Liver (tissue), 8 donors: ENCODE measurements at regions not wholly inside any gene's neighbourhood (a gene's known extent, or its start where the extent isn't known, plus 50 kb on each side); places are given as distances from the start of the nearest gene placed in this dataset.

Experiments
- DNase-seq: peaks from one replicate; pipeline ENCODE4 v3.0.0-alpha.2; 2017; ENCODE audit warnings: low spot score
- H3K27ac ChIP-seq, 2 donors: one replicate each; pipeline ENCODE4 v1.7.0; 2013; ENCODE audit warnings: inconsistent platforms in 2 of 2, low read length in 2 of 2, control low read depth in 1 of 2, low read depth in 1 of 2, mild to moderate bottlenecking in 1 of 2
- H3K27me3 ChIP-seq, 4 donors: one replicate each; pipeline versions ENCODE4 v1.6.1 to v1.7.0; 2013; ENCODE audit warnings: low read length in 3 of 4, inconsistent platforms in 1 of 4, mild to moderate bottlenecking in 1 of 4, moderate library complexity in 1 of 4; ENCODE audit not compliant: control insufficient read depth in 4 of 4, insufficient read depth in 4 of 4
- H3K36me3 ChIP-seq, 4 donors: one replicate each; pipeline versions ENCODE4 v1.6.1 to v1.7.0; 2013; ENCODE audit warnings: low read length in 3 of 4, mild to moderate bottlenecking in 3 of 4, low read depth in 1 of 4, moderate library complexity in 1 of 4; ENCODE audit not compliant: control insufficient read depth in 4 of 4, insufficient read depth in 3 of 4
- H3K4me1 ChIP-seq, 4 donors: one replicate each; pipeline versions ENCODE4 v1.6.1 to v1.7.0; 2013; ENCODE audit warnings: low read length in 3 of 4, mild to moderate bottlenecking in 3 of 4, moderate library complexity in 1 of 4; ENCODE audit not compliant: control insufficient read depth in 4 of 4, insufficient read depth in 4 of 4
- H3K4me3 ChIP-seq, 3 donors: one replicate each; pipeline versions ENCODE4 v1.6.1 to v1.7.0; 2013; ENCODE audit warnings: low read length in 3 of 3, control low read depth in 1 of 3, low read depth in 1 of 3, mild to moderate bottlenecking in 1 of 3
- H3K9ac ChIP-seq, 2 donors: one replicate each; pipeline ENCODE4 v1.7.0; 2013; ENCODE audit warnings: low read length in 2 of 2, mild to moderate bottlenecking in 2 of 2, moderate library complexity in 2 of 2, control low read depth in 1 of 2, low read depth in 1 of 2
- H3K9me3 ChIP-seq, 4 donors: one replicate each; pipeline versions ENCODE4 v1.6.1 to v1.7.0; 2013; ENCODE audit warnings: low read length in 3 of 4; ENCODE audit not compliant: control insufficient read depth in 4 of 4
- ATF3 ChIP-seq: IDR thresholded peaks from 2 replicates; pipeline ENCODE4 v1.6.1; 2016; ENCODE audit warnings: antibody characterized with exemption
- CTCF ChIP-seq: fragments of 150-350 bp; IDR thresholded peaks from 2 replicates; pipeline ENCODE4 v1.5.1; 2017; ENCODE audit warnings: improper control_type of control experiment, low read depth, low read length; ENCODE audit not compliant: missing input control
- EGR1 ChIP-seq, 2 donors: IDR thresholded peaks; 2 replicates each; pipeline ENCODE4 v1.6.1; 2016 to 2018; ENCODE audit warnings: antibody characterized with exemption in 2 of 2, low read depth in 2 of 2
- FOXA1 ChIP-seq: IDR thresholded peaks from 2 replicates; pipeline ENCODE4 v1.6.1; 2016; ENCODE audit warnings: antibody characterized with exemption
- FOXA2 ChIP-seq: IDR thresholded peaks from 2 replicates; pipeline ENCODE4 v1.6.1; 2016; ENCODE audit warnings: antibody characterized with exemption
- GABPA ChIP-seq, 2 donors: IDR thresholded peaks in 1 of 2; conservative IDR thresholded peaks in 1 of 2; 2 replicates each; pipeline ENCODE4 v1.6.1; 2016; ENCODE audit warnings: antibody characterized with exemption in 2 of 2, mild to moderate bottlenecking in 1 of 2, moderate library complexity in 1 of 2
- HNF4A ChIP-seq, 2 donors: conservative IDR thresholded peaks; 2 replicates each; pipeline ENCODE4 v1.6.1; 2016; ENCODE audit warnings: antibody characterized with exemption in 2 of 2, mild to moderate bottlenecking in 2 of 2
- HNF4G ChIP-seq: IDR thresholded peaks from 2 replicates; pipeline ENCODE4 v1.6.1; 2016; ENCODE audit warnings: antibody characterized with exemption
- JUND ChIP-seq, 2 donors: IDR thresholded peaks; 2 replicates each; pipeline ENCODE4 v1.6.1; 2016; ENCODE audit warnings: antibody characterized with exemption in 2 of 2
- MAX ChIP-seq: IDR thresholded peaks from 2 replicates; pipeline ENCODE4 v1.6.1; 2016; ENCODE audit warnings: antibody characterized with exemption
- NR2F2 ChIP-seq: IDR thresholded peaks from 2 replicates; pipeline ENCODE4 v1.6.1; 2016; ENCODE audit warnings: antibody characterized with exemption
- RAD21 ChIP-seq, 2 donors: IDR thresholded peaks; 2 replicates each; pipeline ENCODE4 v1.6.1; 2016; ENCODE audit warnings: antibody characterized with exemption in 2 of 2, mild to moderate bottlenecking in 2 of 2
- REST ChIP-seq: IDR thresholded peaks from 2 replicates; pipeline ENCODE4 v1.6.1; 2016; ENCODE audit warnings: antibody characterized with exemption, mild to moderate bottlenecking
- RXRA ChIP-seq, 2 donors: IDR thresholded peaks; 2 replicates each; pipeline ENCODE4 v1.6.1; 2017 to 2018; ENCODE audit warnings: antibody characterized with exemption in 2 of 2, mild to moderate bottlenecking in 1 of 2
- SP1 ChIP-seq: IDR thresholded peaks from 2 replicates; pipeline ENCODE4 v1.6.1; 2018; ENCODE audit warnings: antibody characterized with exemption, mild to moderate bottlenecking
- TAF1 ChIP-seq: conservative IDR thresholded peaks from 2 replicates; pipeline ENCODE4 v1.6.1; 2016; ENCODE audit warnings: antibody characterized with exemption, mild to moderate bottlenecking
- YY1 ChIP-seq: IDR thresholded peaks from 2 replicates; pipeline ENCODE4 v1.6.1; 2016; ENCODE audit warnings: antibody characterized with exemption, mild to moderate bottlenecking
- ZBTB33 ChIP-seq: IDR thresholded peaks from 2 replicates; pipeline ENCODE4 v1.6.1; 2016; ENCODE audit warnings: antibody characterized with exemption
- WGBS: extraction: QIAGEN DNeasy Blood & Tissue Kit; methylation state at CpG from one replicate; pipeline ENCODE4 v1.1.7; 2013; 5-methylcytosine and 5-hydroxymethylcytosine counted together
- donor health status: healthy.
- donor health status: healthy.
- donor health status: healthy.
- donor health status: healthy.
- donor health status: healthy.

- TF ChIP-seq REST (no peak), NR2F2 (no peak)
Observed at GRCh38 chr18:45165176-45165713, 450.0 kb upstream of the SLC14A2 start (continued).

GRCh38 chr18:45165871-45166270 lies 449.4 kb upstream of the SLC14A2 start:
- Histone ChIP-seq H3K36me3 (no peaks in the 10 kb centered on the region), H3K9ac (no peak overlapping the region), H3K4me1 (no peaks in the 10 kb centered on the region), H3K27ac (no peak overlapping the region), H3K4me3 (no peak overlapping the region), H3K9me3 (no peaks in the 10 kb centered on the region), H3K27me3 (no peaks in the 10 kb centered on the region)
- 78% methylated on average over 3 of the region's 3 CpGs for WGBS
- no peak for DNase-seq
- TF ChIP-seq SP1 (no peak), ZBTB33 (no peak), JUND (IDR thresholded peaks at IDR 0.05) (no peak), EGR1 (IDR thresholded peaks at IDR 0.05; ENCODE audit: low read depth in 2 of 2) (no peak), NR2F2 (no peak), YY1 (no peak), RXRA (IDR thresholded peaks at IDR 0.05) (no peak), FOXA2 (no peak), CTCF (no peak), TAF1 (no peak), RAD21 (IDR thresholded peaks at IDR 0.05) (no peak), MAX (no peak), HNF4G (no peak), REST (no peak), GABPA (IDR thresholded peaks at IDR 0.05 in 1 of 2, conservative IDR thresholded peaks at IDR 0.05 in 1 of 2) (no peak), HNF4A (conservative IDR thresholded peaks at IDR 0.05) (no peak), FOXA1 (no peak), ATF3 (no peak)
